ENCODE measurements at regions not wholly inside any gene's neighbourhood (a gene's known extent, or its start where the extent isn't known, plus 50 kb on each side); places are given as distances from the start of the nearest gene placed in this dataset.

GRCh38 chr21:24941316-24942185 lies 665.7 kb downstream of the MRPL39 start:
- TF ChIP-seq CTCF (IDR thresholded peaks at IDR 0.05): no peak
- TF ChIP-seq POLR2A (IDR thresholded peaks at IDR 0.05): no peak

Data from body of pancreas (tissue), 4 donors.